Nephron (organoid): ENCODE measurements at regions not wholly inside any gene's neighbourhood (a gene's known extent, or its start where the extent isn't known, plus 50 kb on each side); places are given as distances from the start of the nearest gene placed in this dataset.

Source experiments
- H3K27ac Mint-ChIP-seq, 3 experiments: 2 replicates each; pipeline ENCODE4 v1.8.0; 2020; ENCODE audit warnings: mixed read lengths in 3 of 3, mild to moderate bottlenecking in 2 of 3, moderate library complexity in 1 of 3
- H3K27me3 Mint-ChIP-seq: 2 replicates; pipeline ENCODE4 v1.8.0; 2021; ENCODE audit warnings: low read depth, mild to moderate bottlenecking, moderate library complexity, mixed read lengths
- H3K36me3 Mint-ChIP-seq: 2 replicates; pipeline ENCODE4 v1.8.0; 2020; ENCODE audit warnings: low read depth, mixed read lengths
- H3K4me1 Mint-ChIP-seq: 2 replicates; pipeline ENCODE4 v1.8.0; 2020; ENCODE audit warnings: mixed read lengths
- H3K4me3 Mint-ChIP-seq, 3 experiments: 2 replicates each; pipeline ENCODE4 v1.8.0; 2020; ENCODE audit warnings: mild to moderate bottlenecking in 3 of 3, mixed read lengths in 3 of 3, moderate library complexity in 2 of 3
- H3K9me3 Mint-ChIP-seq: 2 replicates; pipeline ENCODE4 v1.8.0; 2020; ENCODE audit warnings: mixed read lengths
- TF ChIP-seq, protein P1 (sequence below), 3 experiments: fragments of 200-600 bp; sonication (generic); IDR thresholded peaks; one replicate each; pipeline ENCODE4 v1.5.0; 2021; ENCODE audit warnings: antibody characterized with exemption in 3 of 3; ENCODE audit not compliant: unreplicated experiment in 3 of 3

DNA sequence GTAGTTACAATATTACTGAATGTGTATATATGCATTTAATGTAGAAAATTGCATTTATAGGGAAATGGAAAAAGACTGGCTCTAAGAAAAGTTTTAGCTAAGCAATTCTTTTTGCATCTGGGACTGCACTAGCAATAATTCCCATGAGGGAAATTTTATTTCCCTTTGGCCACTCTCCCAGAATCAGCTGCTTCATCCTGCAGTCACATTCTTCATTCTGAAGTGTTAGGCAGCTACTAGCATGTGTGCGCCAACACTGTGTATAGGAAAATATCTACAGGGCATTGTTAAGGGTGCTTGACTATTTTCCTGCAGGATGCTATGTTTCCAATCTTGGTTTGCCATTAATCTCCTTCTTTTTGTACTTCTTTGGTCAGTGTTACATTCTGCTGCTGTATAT lies 312.8 kb upstream of the PCDH20 start:
- Mint-ChIP-seq H3K27me3 (no peaks in the 10 kb centered on the region), H3K27ac (peak overlapping the region; percentile 47 to 72 (median 58)), H3K4me1 (peaks cover 26% of the 10 kb centered on the region), H3K36me3 (no peaks in the 10 kb centered on the region), H3K9me3 (no peaks in the 10 kb centered on the region), H3K4me3 (no peak overlapping the region)
- TF ChIP-seq, protein P1, sequence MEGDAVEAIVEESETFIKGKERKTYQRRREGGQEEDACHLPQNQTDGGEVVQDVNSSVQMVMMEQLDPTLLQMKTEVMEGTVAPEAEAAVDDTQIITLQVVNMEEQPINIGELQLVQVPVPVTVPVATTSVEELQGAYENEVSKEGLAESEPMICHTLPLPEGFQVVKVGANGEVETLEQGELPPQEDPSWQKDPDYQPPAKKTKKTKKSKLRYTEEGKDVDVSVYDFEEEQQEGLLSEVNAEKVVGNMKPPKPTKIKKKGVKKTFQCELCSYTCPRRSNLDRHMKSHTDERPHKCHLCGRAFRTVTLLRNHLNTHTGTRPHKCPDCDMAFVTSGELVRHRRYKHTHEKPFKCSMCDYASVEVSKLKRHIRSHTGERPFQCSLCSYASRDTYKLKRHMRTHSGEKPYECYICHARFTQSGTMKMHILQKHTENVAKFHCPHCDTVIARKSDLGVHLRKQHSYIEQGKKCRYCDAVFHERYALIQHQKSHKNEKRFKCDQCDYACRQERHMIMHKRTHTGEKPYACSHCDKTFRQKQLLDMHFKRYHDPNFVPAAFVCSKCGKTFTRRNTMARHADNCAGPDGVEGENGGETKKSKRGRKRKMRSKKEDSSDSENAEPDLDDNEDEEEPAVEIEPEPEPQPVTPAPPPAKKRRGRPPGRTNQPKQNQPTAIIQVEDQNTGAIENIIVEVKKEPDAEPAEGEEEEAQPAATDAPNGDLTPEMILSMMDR (IDR thresholded peaks at IDR 0.05; ENCODE audit: unreplicated experiment in 3 of 3) = no peak

DNA sequence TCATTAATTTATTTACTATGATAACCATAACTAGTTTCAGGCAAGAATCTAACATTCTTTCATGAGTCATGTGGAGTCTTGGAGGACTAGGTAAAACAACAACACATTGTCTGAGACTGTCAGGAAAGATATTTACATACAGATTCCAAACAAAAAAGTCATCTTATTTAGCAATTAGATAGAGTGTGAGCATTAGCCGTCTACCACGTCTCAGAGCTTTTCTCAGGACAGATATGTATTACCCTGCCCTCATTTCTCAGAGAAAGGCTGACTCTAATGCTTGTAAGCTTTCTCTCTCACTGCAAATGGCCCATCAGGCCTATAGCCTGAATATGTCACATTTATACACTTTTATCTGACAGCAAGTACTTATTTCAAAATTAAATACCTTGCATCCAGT lies 312.1 kb upstream of the PCDH20 start:
- Mint-ChIP-seq H3K4me3 (no peak overlapping the region), H3K4me1 (peaks cover 29% of the 10 kb centered on the region), H3K27ac (peak overlapping the region; percentile 47 to 72 (median 58)), H3K27me3 (no peaks in the 10 kb centered on the region), H3K36me3 (no peaks in the 10 kb centered on the region), H3K9me3 (no peaks in the 10 kb centered on the region)
- TF ChIP-seq, protein P1 (IDR thresholded peaks at IDR 0.05; ENCODE audit: unreplicated experiment in 3 of 3) = no peak

DNA sequence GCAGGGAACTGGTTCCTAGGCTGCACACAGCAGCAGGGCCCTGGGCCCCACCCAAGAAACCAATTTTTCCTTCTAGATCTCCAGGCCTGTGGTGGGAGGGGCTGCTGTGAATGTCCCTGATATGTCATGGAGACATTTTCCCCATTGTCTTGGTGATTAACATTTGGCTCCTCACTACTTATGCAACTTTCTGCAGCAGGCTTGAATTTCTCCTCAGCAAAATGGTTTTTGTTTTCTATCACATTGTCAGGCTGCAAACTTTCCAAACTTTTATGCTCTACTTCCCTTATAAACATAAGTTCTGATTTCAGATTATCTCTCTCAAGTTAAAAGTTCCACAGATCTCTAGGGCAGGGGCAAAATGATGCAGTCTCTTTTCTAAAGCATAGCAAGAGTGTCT lies 310.2 kb upstream of the PCDH20 start:
- Mint-ChIP-seq H3K36me3 (no peaks in the 10 kb centered on the region), H3K4me3 (no peak overlapping the region), H3K4me1 (peaks cover 36% of the 10 kb centered on the region), H3K9me3 (no peaks in the 10 kb centered on the region), H3K27ac (peak overlapping the region in 2 of 3 experiments; percentile 8 to 11), H3K27me3 (no peaks in the 10 kb centered on the region)
- TF ChIP-seq, protein P1 (IDR thresholded peaks at IDR 0.05; ENCODE audit: unreplicated experiment in 3 of 3) = no peak

DNA sequence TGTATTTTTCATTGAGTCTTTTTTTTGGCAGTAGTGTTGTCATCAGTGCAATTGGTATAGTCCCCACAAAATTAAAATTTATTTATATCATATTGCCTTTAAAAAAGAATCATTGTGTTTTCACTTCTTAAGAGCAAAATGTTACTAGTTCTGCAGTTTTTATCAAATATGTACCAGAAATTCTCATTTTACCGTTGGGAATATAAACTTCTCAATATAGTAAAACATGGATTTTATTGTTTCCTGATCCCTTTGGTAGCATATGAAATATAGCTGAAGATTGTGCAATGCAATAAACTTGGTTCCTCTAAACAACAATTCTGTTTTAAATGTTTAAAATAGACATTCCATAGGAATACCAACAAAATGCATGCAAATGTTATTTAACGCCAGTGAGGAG lies 306.5 kb upstream of the PCDH20 start:
- H3K36me3 Mint-ChIP-seq = no peaks in the 10 kb centered on the region
- H3K9me3 Mint-ChIP-seq = no peaks in the 10 kb centered on the region
- H3K4me1 Mint-ChIP-seq = peaks cover 18% of the 10 kb centered on the region
- H3K27ac Mint-ChIP-seq = no peak overlapping the region
- H3K4me3 Mint-ChIP-seq = no peak overlapping the region
- no peaks in the 10 kb centered on the region for H3K27me3 Mint-ChIP-seq
- TF ChIP-seq, protein P1 (IDR thresholded peaks at IDR 0.05; ENCODE audit: unreplicated experiment in 3 of 3) = no peak

DNA sequence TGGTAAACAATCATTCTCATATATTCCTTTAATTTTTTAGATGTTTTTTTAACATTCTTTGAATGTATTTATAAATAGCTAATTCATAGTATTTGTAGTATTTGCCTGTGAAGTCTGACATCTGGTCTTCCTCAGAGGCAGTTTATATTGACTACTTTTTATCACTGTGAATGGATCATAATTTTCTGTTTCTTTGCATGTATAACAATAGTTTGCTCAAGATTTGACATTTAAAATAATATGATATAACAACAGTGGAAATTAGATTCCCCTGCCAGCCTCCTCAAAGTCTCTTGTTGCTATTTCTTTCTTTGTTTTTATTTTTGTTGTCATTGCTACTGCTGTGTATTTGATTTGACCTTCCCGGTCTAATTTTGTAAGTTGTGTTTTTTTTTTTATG lies 297.0 kb upstream of the PCDH20 start:
- H3K27ac Mint-ChIP-seq = no peak overlapping the region

DNA sequence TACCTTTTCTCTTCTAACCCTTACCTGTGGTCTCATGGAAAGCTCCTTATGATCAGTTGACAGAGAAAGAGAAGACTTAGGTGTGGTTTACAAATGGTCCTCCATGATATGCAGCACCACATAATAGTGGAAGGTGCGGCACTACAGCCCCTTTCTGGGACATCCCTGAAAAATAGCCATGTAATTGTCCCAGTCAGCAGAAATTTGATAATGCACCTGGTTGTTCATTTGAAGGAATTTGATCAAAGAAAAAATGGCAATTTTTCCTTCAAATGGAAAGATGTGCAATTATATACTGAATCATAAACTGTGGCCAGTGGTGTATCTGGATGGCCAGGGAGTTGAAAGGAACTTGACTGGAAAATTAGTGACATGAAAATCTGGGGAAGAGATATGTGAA lies 293.6 kb upstream of the PCDH20 start:
- peaks cover 7% of the 10 kb centered on the region for H3K9me3 Mint-ChIP-seq
- no peaks in the 10 kb centered on the region for H3K36me3 Mint-ChIP-seq
- no peak overlapping the region for H3K27ac Mint-ChIP-seq
- TF ChIP-seq, protein P1 (IDR thresholded peaks at IDR 0.05; ENCODE audit: unreplicated experiment in 3 of 3) = no peak
- no peaks in the 10 kb centered on the region for H3K4me1 Mint-ChIP-seq
- no peaks in the 10 kb centered on the region for H3K27me3 Mint-ChIP-seq
- no peak overlapping the region for H3K4me3 Mint-ChIP-seq

More for the DNA sequence above, 297.0 kb upstream of the PCDH20 start:
- H3K9me3 Mint-ChIP-seq = no peaks in the 10 kb centered on the region
- TF ChIP-seq, protein P1 (IDR thresholded peaks at IDR 0.05; ENCODE audit: unreplicated experiment in 3 of 3) = no peak
- H3K4me3 Mint-ChIP-seq = no peak overlapping the region
- no peaks in the 10 kb centered on the region for H3K27me3 Mint-ChIP-seq
- H3K4me1 Mint-ChIP-seq = no peaks in the 10 kb centered on the region
- no peaks in the 10 kb centered on the region for H3K36me3 Mint-ChIP-seq
